K562 (cell line): ENCODE measurements at regions not wholly inside any gene's neighbourhood (a gene's known extent, or its start where the extent isn't known, plus 50 kb on each side); places are given as distances from the start of the nearest gene placed in this dataset.

ENCODE experiments used
- ATAC-seq: fragments of 200-7000 bp; cut with Tn5 transposase; 3 replicates; pipeline ENCODE4 v1.9.1; 2020; ENCODE audit warnings: moderate library complexity
- BruUV-seq: library from RNA; stranded (reverse); fragments of 400-500 nt; replicated peaks from 2 replicates; lab custom pipeline; 2021; lab: Mats Ljungman, UMichigan
- CTCF ChIA-PET: fragments of 300-600 bp; formaldehyde crosslinking; extraction: SDS; loops from one replicate; lab custom pipeline; 2021; ENCODE audit warnings: low intra/inter-chr PET ratio; lab: Yijun Ruan, JAX
- POLR2A ChIA-PET: fragments of 300-600, 350-650 bp; sonication (Branson Sonifier 250); formaldehyde crosslinking; extraction: SDS; loops from one replicate; lab custom pipeline; 2021; ENCODE audit warnings: antibody characterized with exemption, inconsistent platforms; lab: Yijun Ruan, JAX
- DNase-seq, 4 experiments: peaks; one replicate each; pipeline versions ENCODE4 v3.0.0 to v3.0.0-alpha.2; 2011 to 2018; ENCODE audit warnings: low spot score in 3 of 4, mixed read lengths in 3 of 4; ENCODE audit errors: extremely low read depth in 1 of 4
- FAIRE-seq: peaks from 2 replicates; lab custom pipeline; 2011; peaks lifted over from hg19 to GRCh38; lab: Jason Lieb, UNC
- H2AFZ ChIP-seq: 2 replicates; pipeline ENCODE4 v1.6.0; 2011; ENCODE audit warnings: low read depth, low read length, control low read depth, inconsistent platforms
- H3K27ac ChIP-seq: fragments of 200-600 bp; 3 replicates; pipeline ENCODE4 v1.8.0; 2011; ENCODE audit warnings: low read depth, mild to moderate bottlenecking, control low read depth, inconsistent platforms, low read length, moderate library complexity, mixed read lengths; ENCODE audit errors: extremely low read depth
- H3K27me3 ChIP-seq, 2 experiments: fragments of 300-600 bp in 1 of 2; 2 replicates in 1 of 2; 3 replicates in 1 of 2; pipeline versions ENCODE4 v1.6.0 to v1.8.0; 2011; ENCODE audit warnings: inconsistent platforms in 2 of 2, low read length in 2 of 2, mild to moderate bottlenecking in 1 of 2, mixed read lengths in 1 of 2, moderate library complexity in 1 of 2; ENCODE audit not compliant: control insufficient read depth in 2 of 2, insufficient read depth in 2 of 2
- H3K36me3 ChIP-seq: fragments of 300-600 bp; 3 replicates; pipeline ENCODE4 v1.8.0; 2011; ENCODE audit warnings: mild to moderate bottlenecking, low read length, inconsistent platforms; ENCODE audit not compliant: control insufficient read depth, insufficient read depth
- H3K4me1 ChIP-seq, 2 experiments: fragments of 200-600 bp in 1 of 2; replicated peaks in 1 of 2; 2 replicates in 1 of 2; 3 replicates in 1 of 2; pipeline versions ENCODE4 v1.5.1 to v1.8.0; 2011; ENCODE audit warnings: inconsistent platforms in 2 of 2, low read length in 2 of 2, mild to moderate bottlenecking in 1 of 2, mixed read lengths in 1 of 2, moderate library complexity in 1 of 2; ENCODE audit not compliant: control insufficient read depth in 2 of 2, insufficient read depth in 2 of 2
- H3K4me2 ChIP-seq: 2 replicates; pipeline ENCODE4 v1.6.1; 2011; ENCODE audit warnings: low read length, control low read depth, inconsistent platforms, mixed read lengths; ENCODE audit not compliant: insufficient read depth
- H3K4me3 ChIP-seq: fragments of 200-600 bp; sonication (generic), shearing (Covaris generic); 2 replicates; pipeline ENCODE4 v1.5.1; 2016; ENCODE audit warnings: control low read depth, inconsistent platforms
- H3K79me2 ChIP-seq: fragments of 200-600 bp; 3 replicates; pipeline ENCODE4 v1.8.0; 2011; ENCODE audit warnings: low read length, inconsistent platforms; ENCODE audit not compliant: control insufficient read depth, insufficient read depth
- H3K9ac ChIP-seq, 2 experiments: 2 replicates each; pipeline versions ENCODE4 v1.6.0 to v1.6.1; 2011; ENCODE audit warnings: low read depth in 2 of 2, low read length in 2 of 2, control low read depth in 1 of 2, inconsistent platforms in 1 of 2, mild to moderate bottlenecking in 1 of 2, mixed read lengths in 1 of 2; ENCODE audit not compliant: insufficient read depth in 1 of 2
- H3K9me1 ChIP-seq: one replicate; pipeline ENCODE4 v1.6.0; 2011; ENCODE audit warnings: inconsistent platforms, mild to moderate bottlenecking, low read length, moderate library complexity; ENCODE audit not compliant: control insufficient read depth, insufficient read depth
- H3K9me3 ChIP-seq: replicated peaks from 2 replicates; pipeline ENCODE4 v1.5.1; 2011; ENCODE audit warnings: low read depth, low read length, inconsistent platforms; ENCODE audit not compliant: control insufficient read depth, insufficient read depth
- H4K20me1 ChIP-seq: replicated peaks from 2 replicates; pipeline ENCODE4 v1.6.1; 2011; ENCODE audit warnings: low read length, inconsistent platforms, mixed read lengths; ENCODE audit not compliant: control insufficient read depth, insufficient read depth
- BDP1 ChIP-seq: IDR thresholded peaks from 3 replicates; pipeline ENCODE4 v1.6.1; 2011; ENCODE audit not compliant: insufficient read length, insufficient read depth
- CCNT2 ChIP-seq: IDR thresholded peaks from 2 replicates; pipeline ENCODE4 v1.6.1; 2011; ENCODE audit warnings: borderline replicate concordance, low read depth, mild to moderate bottlenecking, moderate library complexity, mixed read lengths, low read length; ENCODE audit not compliant: insufficient read length; ENCODE audit errors: extremely low read depth
- GABPB2 ChIP-seq: fragments of 250-450 bp; sonication (Bioruptor Pico); conservative IDR thresholded peaks from 2 replicates; pipeline ENCODE4 v1.5.1; 2021; ENCODE audit warnings: mild to moderate bottlenecking
- POLR3G ChIP-seq: IDR thresholded peaks from 2 replicates; pipeline ENCODE4 v1.6.1; 2011; ENCODE audit not compliant: insufficient read length, insufficient replicate concordance; ENCODE audit errors: extremely low read depth
- RBM25 ChIP-seq: fragments of 200-400 bp; formaldehyde crosslinking; IDR thresholded peaks from 2 replicates; pipeline ENCODE4 v1.6.1; 2018; ENCODE audit warnings: low read length, low read depth, moderate library complexity; ENCODE audit not compliant: severe bottlenecking
- TFAM ChIP-seq: fragments of 250-450 bp; sonication (Bioruptor Pico); conservative IDR thresholded peaks from 2 replicates; pipeline ENCODE4 v1.5.0; 2021; ENCODE audit warnings: mild to moderate bottlenecking, moderate library complexity
- ZKSCAN1 ChIP-seq: fragments of 150-350 bp; IDR thresholded peaks from 2 replicates; pipeline ENCODE4 v1.6.1; 2016; ENCODE audit warnings: low read depth, low read length
- ZNF224 ChIP-seq: sonication (generic); formaldehyde crosslinking; IDR thresholded peaks from 2 replicates; pipeline ENCODE4 v1.8.0; 2022; ENCODE audit warnings: mild to moderate bottlenecking, missing genetic modification reagents
- ZNF347 ChIP-seq: fragments of 450-650 bp; formaldehyde crosslinking; IDR thresholded peaks from 2 replicates; pipeline ENCODE4 v1.4.0; 2020; ENCODE audit warnings: low read depth, mild to moderate bottlenecking, moderate library complexity
- ZNF444 ChIP-seq: fragments of 250-450 bp; sonication (Bioruptor Pico); IDR thresholded peaks from 2 replicates; pipeline ENCODE4 v1.4.0; 2020; ENCODE audit warnings: mild to moderate bottlenecking, moderate library complexity
- WGBS: fragments of 100-300 bp; shearing (Covaris generic); methylation state at CpG from one replicate; pipeline ENCODE4 v1.1.6; 2016; ENCODE audit warnings: low coverage, mixed read lengths; ENCODE audit not compliant: insufficient coverage; ENCODE audit errors: missing lambda C conversion rate; 5-methylcytosine and 5-hydroxymethylcytosine counted together
- in situ Hi-C: fragments of 300-500 bp; cut with MboI; formaldehyde crosslinking; loops from 4 replicates; pipeline ENCODE4 v1.15.0; 2018; ENCODE audit warnings: inconsistent platforms, mixed read lengths
- intact Hi-C: fragments of 100-400 bp; cut with micrococcal nuclease; formaldehyde crosslinking; loops from 2 replicates; pipeline ENCODE4 v1.14.2; 2022
- TF ChIP-seq, protein P1 (sequence below): fragments of 450-650 bp; IDR thresholded peaks from 2 replicates; pipeline ENCODE4 v1.6.1; 2016
- TF ChIP-seq, protein P2 (sequence below): fragments of 250-450 bp; sonication (Bioruptor Pico); IDR thresholded peaks from 2 replicates; pipeline ENCODE4 v1.4.0; 2020; ENCODE audit warnings: mild to moderate bottlenecking

DNA sequence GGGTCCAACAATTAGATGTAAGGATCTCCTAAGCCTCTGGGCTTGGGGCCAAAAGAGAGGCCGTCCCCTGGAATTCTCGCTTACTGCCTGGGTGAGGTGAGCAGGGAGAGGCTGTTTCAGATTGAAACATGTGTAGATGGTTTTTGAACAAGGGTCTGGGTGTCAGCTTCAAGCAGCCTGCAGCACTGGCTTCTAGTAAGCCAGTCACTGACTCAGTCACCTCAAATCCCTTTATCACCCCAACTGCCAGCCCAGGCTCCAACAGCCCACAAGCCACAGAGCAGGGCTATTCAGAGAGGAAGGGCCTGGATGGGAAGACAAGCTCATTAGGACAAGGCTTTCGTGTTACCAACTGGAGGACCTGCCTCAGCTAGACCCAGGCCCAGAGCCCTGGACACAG, 180.2 kb downstream of the CCT6B start:
- no peaks in the 10 kb centered on the region for H3K36me3 ChIP-seq
- no peaks in the 10 kb centered on the region for H3K79me2 ChIP-seq
- H3K27me3 ChIP-seq = peaks cover 0 to 18% of the 10 kb centered on the region in 2 experiments; a peak in 2 of 5 replicates
- no peak overlapping the region for H3K9ac ChIP-seq
- CTCF ChIA-PET = no interaction called here
- ATAC-seq = no peak
- H3K9me3 ChIP-seq = no peaks in the 10 kb centered on the region
- no peak for FAIRE-seq
- no peak overlapping the region for H3K4me3 ChIP-seq
- TF ChIP-seq BDP1 (no peak), ZKSCAN1 (no peak), GABPB2 (no peak), ZNF224 (CRISPR knock-in tag) (no peak), RBM25 (no peak), POLR3G (no peak), CCNT2 (no peak), TFAM (no peak), ZNF444 (CRISPR knock-in tag) (no peak), ZNF347 (no peak)
- TF ChIP-seq, protein P1, sequence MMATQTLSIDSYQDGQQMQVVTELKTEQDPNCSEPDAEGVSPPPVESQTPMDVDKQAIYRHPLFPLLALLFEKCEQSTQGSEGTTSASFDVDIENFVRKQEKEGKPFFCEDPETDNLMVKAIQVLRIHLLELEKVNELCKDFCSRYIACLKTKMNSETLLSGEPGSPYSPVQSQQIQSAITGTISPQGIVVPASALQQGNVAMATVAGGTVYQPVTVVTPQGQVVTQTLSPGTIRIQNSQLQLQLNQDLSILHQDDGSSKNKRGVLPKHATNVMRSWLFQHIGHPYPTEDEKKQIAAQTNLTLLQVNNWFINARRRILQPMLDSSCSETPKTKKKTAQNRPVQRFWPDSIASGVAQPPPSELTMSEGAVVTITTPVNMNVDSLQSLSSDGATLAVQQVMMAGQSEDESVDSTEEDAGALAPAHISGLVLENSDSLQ = no peak
- TF ChIP-seq, protein P2, sequence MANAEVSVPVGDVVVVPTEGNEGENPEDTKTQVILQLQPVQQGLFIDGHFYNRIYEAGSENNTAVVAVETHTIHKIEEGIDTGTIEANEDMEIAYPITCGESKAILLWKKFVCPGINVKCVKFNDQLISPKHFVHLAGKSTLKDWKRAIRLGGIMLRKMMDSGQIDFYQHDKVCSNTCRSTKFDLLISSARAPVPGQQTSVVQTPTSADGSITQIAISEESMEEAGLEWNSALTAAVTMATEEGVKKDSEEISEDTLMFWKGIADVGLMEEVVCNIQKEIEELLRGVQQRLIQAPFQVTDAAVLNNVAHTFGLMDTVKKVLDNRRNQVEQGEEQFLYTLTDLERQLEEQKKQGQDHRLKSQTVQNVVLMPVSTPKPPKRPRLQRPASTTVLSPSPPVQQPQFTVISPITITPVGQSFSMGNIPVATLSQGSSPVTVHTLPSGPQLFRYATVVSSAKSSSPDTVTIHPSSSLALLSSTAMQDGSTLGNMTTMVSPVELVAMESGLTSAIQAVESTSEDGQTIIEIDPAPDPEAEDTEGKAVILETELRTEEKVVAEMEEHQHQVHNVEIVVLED = no peak
- WGBS = 2% methylated on average over 3 of the region's 3 CpGs
- BruUV-seq = no TSS peak
- H3K9me1 ChIP-seq = no peaks in the 10 kb centered on the region
- H3K4me1 ChIP-seq = no peaks in the 10 kb centered on the region
- no peaks in the 10 kb centered on the region for H4K20me1 ChIP-seq
- H3K4me2 ChIP-seq = no peak overlapping the region
- no peak overlapping the region for H3K27ac ChIP-seq
- POLR2A ChIA-PET = no interaction called here
- intact Hi-C loops (no loop called here), in situ Hi-C loops (no loop called here)
- H2AFZ ChIP-seq = no peak overlapping the region
- no peak for DNase-seq
